GM23248 (cell line): ENCODE measurements at regions not wholly inside any gene's neighbourhood (a gene's known extent, or its start where the extent isn't known, plus 50 kb on each side); places are given as distances from the start of the nearest gene placed in this dataset.

Experiments used
- DNase-seq: peaks from one replicate; pipeline ENCODE4 v3.0.0-alpha.2; 2015
- H2AFZ ChIP-seq: fragments of 200-600 bp; sonication (generic); 2 replicates; pipeline ENCODE4 v1.6.1; 2016; ENCODE audit warnings: antibody characterized with exemption
- H3F3A ChIP-seq: fragments of 200-600 bp; sonication (generic); 2 replicates; pipeline ENCODE4 v1.6.1; 2016; ENCODE audit warnings: mild to moderate bottlenecking, antibody characterized with exemption, mixed run types; ENCODE audit not compliant: insufficient read depth
- H3K27ac ChIP-seq: fragments of 200-600 bp; sonication (generic); 2 replicates; pipeline ENCODE4 v1.5.1; 2016; ENCODE audit warnings: mild to moderate bottlenecking
- H3K27me3 ChIP-seq: fragments of 200-600 bp; sonication (generic); replicated peaks from 2 replicates; pipeline ENCODE4 v1.6.1; 2016; ENCODE audit warnings: mild to moderate bottlenecking; ENCODE audit not compliant: insufficient read depth
- H3K36me3 ChIP-seq: fragments of 200-600 bp; sonication (generic); 2 replicates; pipeline ENCODE4 v1.6.1; 2016; ENCODE audit warnings: low read depth, mild to moderate bottlenecking
- H3K4me1 ChIP-seq: fragments of 200-600 bp; sonication (generic); 2 replicates; pipeline ENCODE4 v1.6.1; 2016; ENCODE audit warnings: mild to moderate bottlenecking; ENCODE audit not compliant: insufficient read depth
- H3K4me2 ChIP-seq: fragments of 200-600 bp; sonication (generic); one replicate; pipeline ENCODE4 v1.6.1; 2016; ENCODE audit warnings: mild to moderate bottlenecking; ENCODE audit not compliant: unreplicated experiment
- H3K4me3 ChIP-seq: fragments of 200-600 bp; sonication (generic); 2 replicates; pipeline ENCODE4 v1.5.1; 2016; ENCODE audit warnings: mild to moderate bottlenecking
- H3K79me2 ChIP-seq: fragments of 200-600 bp; sonication (generic); 2 replicates; pipeline ENCODE4 v1.6.1; 2016; ENCODE audit warnings: mild to moderate bottlenecking; ENCODE audit not compliant: insufficient read depth
- H3K9ac ChIP-seq: fragments of 200-600 bp; sonication (generic); 2 replicates; pipeline ENCODE4 v1.6.1; 2016; ENCODE audit warnings: mild to moderate bottlenecking
- H3K9me2 ChIP-seq: fragments of 200-600 bp; sonication (generic); 2 replicates; pipeline ENCODE4 v1.6.1; 2016; ENCODE audit warnings: mixed run types, mild to moderate bottlenecking, moderate library complexity; ENCODE audit not compliant: insufficient read depth
- H3K9me3 ChIP-seq: fragments of 200-600 bp; sonication (generic); one replicate; pipeline ENCODE4 v1.6.1; 2017; ENCODE audit warnings: low read depth
- H4K20me1 ChIP-seq: fragments of 200-600 bp; sonication (generic); 2 replicates; pipeline ENCODE4 v1.6.0; 2016; ENCODE audit not compliant: insufficient read depth
- EZH2 ChIP-seq: fragments of 200-600 bp; sonication (generic); IDR thresholded peaks from 2 replicates; pipeline ENCODE4 v1.6.1; 2018; ENCODE audit warnings: antibody characterized with exemption, mild to moderate bottlenecking; ENCODE audit not compliant: insufficient read depth, poor library complexity, severe bottlenecking
- EZH2phosphoT487 ChIP-seq: fragments of 200-600 bp; sonication (generic); IDR thresholded peaks from 2 replicates; pipeline ENCODE4 v1.6.1; 2018; ENCODE audit warnings: antibody characterized with exemption, moderate library complexity, mild to moderate bottlenecking, low read depth; ENCODE audit not compliant: insufficient read depth
- WGBS, 2 experiments: methylation state at CpG; one replicate each; pipeline ENCODE4 v1.1.6; 2015 to 2017; ENCODE audit warnings: low lambda C conversion rate in 2 of 2, low coverage in 1 of 2; ENCODE audit errors: missing lambda C conversion rate in 2 of 2; 5-methylcytosine and 5-hydroxymethylcytosine counted together
- in situ Hi-C: fragments of 300-500 bp; cut with MboI; formaldehyde crosslinking; loops from 2 replicates; pipeline ENCODE4 v1.15.0; 2020

DNA sequence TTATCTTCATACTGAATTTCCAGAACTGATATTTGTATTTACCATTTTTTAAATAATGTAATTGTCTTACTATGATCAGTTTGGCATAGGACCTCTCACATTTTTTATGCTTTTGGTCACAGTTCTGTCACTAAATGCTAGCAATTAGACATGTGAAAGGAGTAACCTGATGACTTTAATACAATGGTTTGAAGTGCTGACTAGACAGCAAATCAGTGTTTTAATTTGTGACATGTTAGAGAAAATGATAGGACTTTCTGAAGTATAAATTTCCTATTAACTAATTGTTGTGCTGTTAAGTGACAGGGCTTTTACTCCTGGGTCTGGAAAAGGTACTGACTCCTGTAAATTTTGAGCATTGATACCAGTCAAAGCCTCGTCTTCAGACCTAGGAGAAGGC lies 117.5 kb downstream of the ZNF330 start:
- H3K9me3 ChIP-seq, result no peaks in the 10 kb centered on the region
- H3K9ac ChIP-seq, result no peak overlapping the region
- no peaks in the 10 kb centered on the region for H3K27me3 ChIP-seq
- in situ Hi-C loops, result loop anchor here (25.0 kb wide), 1 partner anchor 1499 kb away; the partner anchor contains the start of gene INPP4B
- H3K4me3 ChIP-seq, result no peak overlapping the region
- H4K20me1 ChIP-seq, result no peaks in the 10 kb centered on the region
- WGBS, 2 experiments, result 92 to 100% methylated on average over 1 of the region's 1 CpG
- no peak for DNase-seq
- no peak overlapping the region for H3K4me2 ChIP-seq
- H3K79me2 ChIP-seq, result no peaks in the 10 kb centered on the region
- H3K9me2 ChIP-seq, result no peaks in the 10 kb centered on the region
- no peak for TF ChIP-seq EZH2
- TF ChIP-seq EZH2phosphoT487, result no peak
- H3K4me1 ChIP-seq, result peaks cover 23% of the 10 kb centered on the region
- peaks cover 14% of the 10 kb centered on the region; the same call in 1 of the 2 replicates for H3F3A ChIP-seq
- no peak overlapping the region for H3K27ac ChIP-seq
- no peak overlapping the region for H2AFZ ChIP-seq
- no peaks in the 10 kb centered on the region for H3K36me3 ChIP-seq

DNA sequence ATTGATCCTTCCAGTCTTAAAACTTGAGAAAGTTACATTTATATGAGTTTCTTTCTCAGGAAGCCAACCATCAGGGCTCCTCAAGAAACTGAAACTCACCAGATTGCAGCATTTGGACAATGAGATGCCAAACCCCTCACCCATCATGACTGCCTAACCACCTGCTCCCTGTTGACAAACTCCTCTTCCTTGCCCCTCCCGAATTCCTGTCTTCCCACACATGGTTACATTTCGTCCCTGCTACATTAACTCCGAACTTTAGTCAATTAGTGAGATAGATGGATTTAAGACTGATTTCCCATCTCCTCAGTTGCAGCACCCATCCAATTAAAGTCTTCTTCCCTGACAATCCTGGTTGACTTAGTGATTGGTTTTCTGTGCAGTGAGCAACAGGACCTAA lies 118.7 kb downstream of the ZNF330 start:
- in situ Hi-C loops, result loop anchor here (25.0 kb wide), 1 partner anchor 1498 kb away; the partner anchor contains the start of gene INPP4B
- Histone ChIP-seq H3K27ac (no peak overlapping the region), H3K27me3 (no peaks in the 10 kb centered on the region), H3K36me3 (no peaks in the 10 kb centered on the region), H3F3A (peaks cover 9% of the 10 kb centered on the region; the same call in 1 of the 2 replicates), H3K9me3 (no peaks in the 10 kb centered on the region), H2AFZ (no peak overlapping the region), H3K4me2 (no peak overlapping the region), H3K79me2 (no peaks in the 10 kb centered on the region), H3K4me3 (no peak overlapping the region), H3K9me2 (no peaks in the 10 kb centered on the region), H4K20me1 (no peaks in the 10 kb centered on the region), H3K9ac (no peak overlapping the region), H3K4me1 (peaks cover 17% of the 10 kb centered on the region)
- TF ChIP-seq EZH2 (no peak), EZH2phosphoT487 (no peak)
- no peak for DNase-seq
- 91 to 93% methylated on average over 3 of the region's 3 CpGs for WGBS, 2 experiments

DNA sequence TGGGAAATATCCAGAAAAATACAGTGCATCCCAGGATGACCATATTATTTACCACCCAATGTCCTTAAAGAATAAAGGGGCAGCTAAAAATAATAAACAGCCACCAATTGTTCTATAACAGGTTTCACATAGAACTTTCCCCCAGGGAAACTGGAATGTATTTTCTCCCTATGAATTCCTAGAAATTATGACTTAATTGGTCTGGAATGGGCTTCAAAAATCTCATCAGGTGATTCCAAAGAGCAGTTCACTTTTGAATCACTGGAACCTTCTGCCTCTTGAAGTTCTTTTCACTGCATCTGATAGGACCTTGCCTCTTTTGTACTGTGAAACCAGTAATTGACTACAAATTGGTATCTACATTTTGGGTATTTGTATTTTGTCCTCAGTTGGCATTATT lies 119.3 kb downstream of the ZNF330 start:
- TF ChIP-seq EZH2 (no peak), EZH2phosphoT487 (no peak)
- no peaks in the 10 kb centered on the region for H3K9me3 ChIP-seq
- no peaks in the 10 kb centered on the region for H3K79me2 ChIP-seq
- peaks cover 11% of the 10 kb centered on the region for H3K4me1 ChIP-seq
- no peak overlapping the region for H2AFZ ChIP-seq
- H3K27me3 ChIP-seq, result no peaks in the 10 kb centered on the region
- H3K9me2 ChIP-seq, result no peaks in the 10 kb centered on the region
- in situ Hi-C loops, result loop anchor here (25.0 kb wide), 1 partner anchor 1497 kb away; the partner anchor contains the start of gene INPP4B
- no peaks in the 10 kb centered on the region for H3K36me3 ChIP-seq
- H3K9ac ChIP-seq, result no peak overlapping the region
- H3K27ac ChIP-seq, result no peak overlapping the region
- H3K4me3 ChIP-seq, result no peak overlapping the region
- H3F3A ChIP-seq, result 0 out of 2 replicates have a peak, but pooled peaks cover 4% of the 10 kb centered on the region
- H3K4me2 ChIP-seq, result no peak overlapping the region
- DNase-seq, result peak; percentile 24
- no peaks in the 10 kb centered on the region for H4K20me1 ChIP-seq

- Histone ChIP-seq H2AFZ (no peak overlapping the region), H3K9me3 (no peaks in the 10 kb centered on the region), H3K79me2 (no peaks in the 10 kb centered on the region), H3K9ac (no peak overlapping the region), H3K9me2 (no peaks in the 10 kb centered on the region), H3K27ac (no peak overlapping the region), H3F3A (no peaks in the 10 kb centered on the region), H3K27me3 (no peaks in the 10 kb centered on the region), H4K20me1 (no peaks in the 10 kb centered on the region), H3K4me3 (no peak overlapping the region), H3K4me2 (no peak overlapping the region), H3K4me1 (peaks cover 10% of the 10 kb centered on the region), H3K36me3 (no peaks in the 10 kb centered on the region)
- TF ChIP-seq EZH2 (no peak), EZH2phosphoT487 (no peak)
- in situ Hi-C loops, result loop anchor here (25.0 kb wide), 1 partner anchor 1497 kb away; the partner anchor contains the start of gene INPP4B
- WGBS, 2 experiments, result 80 to 81% methylated on average over 2 of the region's 2 CpGs
- DNase-seq, result no peak
Measured at GRCh38 chr4:141340458-141340857, 119.8 kb downstream of the ZNF330 start.

- Histone ChIP-seq H4K20me1 (no peaks in the 10 kb centered on the region), H3K36me3 (no peaks in the 10 kb centered on the region), H2AFZ (no peak overlapping the region), H3K9me3 (no peaks in the 10 kb centered on the region), H3K4me3 (no peak overlapping the region), H3K4me1 (peaks cover 22% of the 10 kb centered on the region), H3K79me2 (no peaks in the 10 kb centered on the region), H3K27ac (no peak overlapping the region), H3K9ac (no peak overlapping the region), H3K4me2 (no peak overlapping the region), H3K27me3 (no peaks in the 10 kb centered on the region), H3F3A (peaks cover 22% of the 10 kb centered on the region), H3K9me2 (no peaks in the 10 kb centered on the region)
- WGBS, 2 experiments, result 0 to 7% methylated on average over 1 of the region's 1 CpG
- in situ Hi-C loops, result loop anchor here (25.0 kb wide), 1 partner anchor 1491 kb away; the partner anchor contains the start of gene INPP4B
- TF ChIP-seq EZH2phosphoT487 (no peak), EZH2 (no peak)
- peak; percentile 83 for DNase-seq
Measured at GRCh38 chr4:141346144-141346543, 125.4 kb downstream of the ZNF330 start.
